GM03348 (cell line): ENCODE measurements at regions not wholly inside any gene's neighbourhood (a gene's known extent, or its start where the extent isn't known, plus 50 kb on each side); places are given as distances from the start of the nearest gene placed in this dataset.

Source experiments
- DNase-seq: peaks from one replicate; pipeline ENCODE4 v3.0.0; 2012; ENCODE audit warnings: low spot score

- no peak for DNase-seq
These were observed 108.4 kb downstream of the LSM3 start for GRCh38 chr3:14286887-14287500.

GRCh38 chr3:14288177-14288788 lies 109.7 kb downstream of the LSM3 start:
- no peak for DNase-seq

GRCh38 chr3:14288833-14289451 lies 110.3 kb downstream of the LSM3 start:
- DNase-seq = no peak

GRCh38 chr3:14289590-14290461 lies 111.2 kb downstream of the LSM3 start:
- DNase-seq = peak; percentile 72

GRCh38 chr3:14290631-14291385 lies 111.6 kb upstream of the SLC6A6 start:
- DNase-seq = no peak

GRCh38 chr3:14295037-14295436 lies 107.4 kb upstream of the SLC6A6 start:
- no peak for DNase-seq

- DNase-seq = no peak
These were observed 106.6 kb upstream of the SLC6A6 start for GRCh38 chr3:14295801-14296200.

- DNase-seq = no peak
These were observed 105.1 kb upstream of the SLC6A6 start for GRCh38 chr3:14297305-14297704.

GRCh38 chr3:14297784-14298236 lies 104.6 kb upstream of the SLC6A6 start:
- no peak for DNase-seq

- DNase-seq = no peak
These were observed 104.0 kb upstream of the SLC6A6 start for GRCh38 chr3:14298442-14298841.

- DNase-seq = no peak
These were observed 103.3 kb upstream of the SLC6A6 start for GRCh38 chr3:14298991-14299555.

- DNase-seq = no peak
These were observed 102.6 kb upstream of the SLC6A6 start for GRCh38 chr3:14299767-14300166.

GRCh38 chr3:14300721-14301399 lies 101.5 kb upstream of the SLC6A6 start:
- no peak for DNase-seq

- no peak for DNase-seq
These were observed 100.8 kb upstream of the SLC6A6 start for GRCh38 chr3:14301558-14301957.

GRCh38 chr3:14303336-14304100 lies 98.9 kb upstream of the SLC6A6 start:
- no peak for DNase-seq

- no peak for DNase-seq
These were observed 98.0 kb upstream of the SLC6A6 start for GRCh38 chr3:14304101-14305045.

GRCh38 chr3:14305324-14305723 lies 97.1 kb upstream of the SLC6A6 start:
- no peak for DNase-seq

- DNase-seq = no peak
These were observed 96.3 kb upstream of the SLC6A6 start for GRCh38 chr3:14306142-14306541.
